ENCODE measurements at regions not wholly inside any gene's neighbourhood (a gene's known extent, or its start where the extent isn't known, plus 50 kb on each side); places are given as distances from the start of the nearest gene placed in this dataset.
"Not testable (repeated sequence)": the region's sequence is repeated elsewhere in the genome, so short reads cannot be mapped to it uniquely, and the experiment has no call there.

GRCh38 chr22:11131178-11131577 lies 4396.8 kb upstream of the OR11H1 start:
- H3K4me3 Mint-ChIP-seq; H3K27ac ChIP-seq (ENCODE audit: low read length); ATAC-seq (replicated peaks in 1 of 4); POLR2A ChIA-PET; H3K27ac Mint-ChIP-seq; H3K27me3 Mint-ChIP-seq; CTCF ChIA-PET; H3K9me3 ChIP-seq; H3K4me1 ChIP-seq (ENCODE audit: control insufficient read depth in 1 of 2, extremely low read depth in 1 of 2, insufficient read depth in 2 of 2, low read length in 2 of 2); H3K36me3 ChIP-seq (ENCODE audit: control insufficient read depth in 2 of 2, extremely low read depth in 1 of 2, insufficient read depth in 1 of 2, low read length in 1 of 2); H3K9me3 Mint-ChIP-seq; H3K27me3 ChIP-seq (replicated peaks in 1 of 2; ENCODE audit: control insufficient read depth in 2 of 2, extremely low read depth in 1 of 2, insufficient read depth in 2 of 2, low read length in 1 of 2); H3K4me3 ChIP-seq (ENCODE audit: control insufficient read depth in 1 of 2, extremely low read depth in 1 of 2, low read length in 1 of 2); H3K36me3 Mint-ChIP-seq; H3K4me1 Mint-ChIP-seq: not testable (repeated sequence)
- no CpG with 5 or more reads among the region's 7 CpGs for WGBS (ENCODE audit: insufficient coverage)
- DNase-seq: peak in 1 of 35 experiments; percentile 0
